ENCODE measurements at regions not wholly inside any gene's neighbourhood (a gene's known extent, or its start where the extent isn't known, plus 50 kb on each side); places are given as distances from the start of the nearest gene placed in this dataset.

DNA sequence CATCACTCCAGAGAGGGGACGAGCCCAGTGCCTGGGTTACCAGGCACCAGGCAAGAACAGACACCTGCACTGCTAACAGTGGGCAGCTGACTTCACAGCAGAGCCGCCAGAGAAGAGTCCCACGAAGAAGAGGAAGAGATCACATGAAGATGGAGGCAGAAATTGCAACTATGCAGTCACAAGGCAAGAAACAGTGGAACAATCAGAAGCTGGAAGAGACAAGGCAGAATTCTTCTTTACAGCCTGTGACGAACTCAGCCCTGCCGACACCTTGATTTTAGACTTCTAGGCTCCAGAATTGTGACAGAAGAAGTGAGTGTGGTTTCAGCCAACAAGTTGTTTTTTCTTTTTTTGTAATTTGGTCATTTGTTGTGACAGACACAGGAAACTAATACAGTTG is 59.2 kb downstream of the IL12A start:
- peak; percentile 52 to 70 (median 68) for DNase-seq

GRCh38 chr3:160049038-160049437 is 60.4 kb downstream of the IL12A start:
- DNase-seq = no peak

DNA sequence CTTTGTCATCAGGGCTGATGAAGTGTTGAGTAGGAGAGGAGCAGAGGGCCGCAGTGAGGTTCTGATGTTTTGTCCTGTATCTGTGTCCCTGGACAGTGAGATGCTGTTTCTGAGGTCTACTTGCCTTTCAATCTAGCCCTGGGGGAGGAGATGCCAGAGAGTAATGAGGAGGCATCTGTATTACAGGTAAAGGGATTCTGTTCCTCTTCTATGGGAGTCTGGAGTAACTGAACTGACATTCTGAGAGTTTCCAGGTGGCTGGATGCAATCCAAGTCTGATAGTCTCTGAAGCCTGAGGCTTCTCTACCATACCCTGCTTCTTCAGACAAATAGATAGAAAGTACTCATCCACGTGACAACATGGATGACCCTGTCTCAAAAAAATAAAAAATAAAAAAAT is 60.9 kb downstream of the IL12A start:
- DNase-seq = no peak

- DNase-seq = peak; percentile 81 to 94 (median 88)
Observed at GRCh38 chr3:160049988-160050387, 61.4 kb downstream of the IL12A start.

GRCh38 chr3:160052385-160053047 is 63.9 kb downstream of the IL12A start:
- no peak for DNase-seq

GRCh38 chr3:160053048-160053391 is 64.4 kb downstream of the IL12A start:
- no peak for DNase-seq

DNA sequence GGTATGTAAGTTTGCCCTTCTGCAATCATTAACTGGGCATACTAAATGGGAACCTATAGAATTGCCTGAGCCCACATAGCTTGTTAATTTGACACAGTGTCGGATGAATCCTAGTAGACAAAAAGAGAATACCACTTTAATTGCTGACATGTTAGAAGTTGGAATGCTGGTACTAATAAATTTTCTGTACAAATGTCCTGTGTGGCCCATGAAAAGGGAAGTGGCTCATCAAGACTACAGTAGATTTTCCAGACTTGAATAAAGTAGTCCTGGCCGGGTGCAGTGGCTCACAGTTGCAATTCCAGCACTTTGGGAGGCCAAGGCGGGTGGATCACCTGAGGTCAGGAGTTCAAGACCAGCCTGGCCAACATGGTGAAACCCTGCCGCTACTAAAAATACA is 66.2 kb downstream of the IL12A start:
- peak in 3 of 4 experiments; percentile 31 to 60 (median 53) for DNase-seq

- no peak for DNase-seq
Observed at GRCh38 chr3:160055659-160056058, 67.0 kb downstream of the IL12A start.

GRCh38 chr3:160057331-160057730 is 68.7 kb downstream of the IL12A start:
- DNase-seq = peak; percentile 27 to 84 (median 60)

GRCh38 chr3:160060409-160061027 is 71.9 kb downstream of the IL12A start:
- no peak for DNase-seq

GRCh38 chr3:160061525-160061924 is 72.9 kb downstream of the IL12A start:
- DNase-seq = no peak

DNA sequence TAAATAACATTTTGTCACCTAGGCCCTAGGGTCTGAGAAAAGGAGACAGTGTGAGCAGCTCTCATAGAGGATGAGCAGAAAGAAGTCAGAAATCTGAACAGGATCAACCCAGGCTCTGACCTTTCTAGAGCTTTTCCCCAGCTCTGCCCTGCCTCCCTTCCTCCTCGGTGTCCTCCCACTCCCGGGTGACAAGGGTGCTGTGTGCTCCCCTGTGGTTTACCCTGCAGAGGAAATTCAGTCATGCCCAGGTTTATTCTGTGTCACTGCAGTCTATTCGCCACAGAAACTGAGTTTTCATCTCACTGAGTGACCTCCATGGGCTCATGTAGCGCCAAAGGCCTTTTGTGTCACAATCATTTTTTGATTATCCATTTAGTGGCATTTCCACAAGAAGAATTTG is 76.6 kb downstream of the IL12A start:
- DNase-seq = peak; percentile 77 to 91 (median 86)

GRCh38 chr3:160065786-160066185 is 77.2 kb downstream of the IL12A start:
- peak; percentile 57 to 85 (median 76) for DNase-seq

GRCh38 chr3:160069986-160070385 is 81.4 kb downstream of the IL12A start:
- DNase-seq = peak in 3 of 4 experiments; percentile 17 to 53 (median 51)

DNA sequence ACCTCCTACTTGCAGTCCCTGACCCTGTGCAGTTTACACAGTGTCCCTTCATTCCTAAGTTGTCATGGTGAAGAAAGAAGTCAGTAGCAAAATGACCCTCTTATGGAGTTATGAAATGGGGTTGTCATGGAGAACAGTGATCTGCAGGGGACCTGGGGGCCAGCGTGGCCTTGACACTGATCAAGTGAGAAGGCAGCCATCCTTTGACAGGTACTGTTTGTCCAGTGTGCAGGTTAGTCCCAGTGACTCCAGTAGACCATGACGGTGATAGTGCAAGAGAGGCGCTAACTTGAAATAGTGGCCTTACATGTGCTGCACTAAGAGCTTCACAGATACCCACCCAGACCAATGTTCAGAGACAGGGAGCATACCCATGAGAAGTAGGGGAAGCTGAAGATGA is 87.9 kb downstream of the IL12A start:
- no peak for DNase-seq

GRCh38 chr3:160078533-160078932 is 89.9 kb downstream of the IL12A start:
- no peak for DNase-seq

GRCh38 chr3:160081958-160082533 is 93.4 kb downstream of the IL12A start:
- DNase-seq = no peak

GRCh38 chr3:160084998-160085397 is 96.4 kb downstream of the IL12A start:
- no peak for DNase-seq

GRCh38 chr3:160088492-160089137 is 100.0 kb downstream of the IL12A start:
- DNase-seq = no peak

DNA sequence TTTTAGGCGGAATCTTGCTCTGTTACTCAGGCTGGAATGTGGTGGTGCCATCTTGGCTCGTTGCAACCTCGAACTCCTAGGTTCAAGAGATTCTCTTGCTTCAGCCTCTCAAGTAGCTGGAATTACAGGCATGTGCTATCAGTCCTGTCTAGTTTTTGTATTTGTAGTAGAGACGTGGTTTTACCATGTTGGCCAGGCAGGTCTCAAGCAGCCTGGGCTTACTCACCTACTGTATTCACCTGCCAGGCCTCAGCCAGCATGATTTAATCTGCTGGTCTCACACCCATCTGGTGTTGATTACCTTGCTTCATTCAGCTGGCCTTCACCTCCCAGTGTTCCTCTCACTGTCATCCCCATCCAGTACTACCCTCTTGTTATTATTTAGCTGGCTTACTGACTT is 102.0 kb downstream of the IL12A start:
- DNase-seq = no peak

DNA sequence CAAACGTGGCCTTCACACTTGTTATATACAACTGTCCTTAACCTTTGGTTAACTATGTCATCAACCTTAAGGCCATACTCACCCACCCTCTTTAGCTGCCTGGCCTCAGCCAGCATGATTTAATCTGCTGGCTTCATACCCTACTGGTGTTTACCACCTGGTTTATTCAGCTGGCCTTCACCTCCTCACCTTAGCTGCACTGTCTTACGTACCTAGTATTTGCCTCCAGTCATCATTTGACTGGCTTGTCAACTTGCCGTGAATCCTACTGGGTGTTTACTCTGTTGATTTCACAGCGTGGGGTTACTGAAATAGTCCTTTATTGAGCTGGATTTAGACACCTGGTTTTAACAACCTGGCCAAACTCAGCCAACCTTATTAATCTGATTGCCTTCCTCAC is 102.8 kb downstream of the IL12A start:
- no peak for DNase-seq

GRCh38 chr3:160092760-160093159 is 104.1 kb downstream of the IL12A start:
- no peak for DNase-seq

DNA sequence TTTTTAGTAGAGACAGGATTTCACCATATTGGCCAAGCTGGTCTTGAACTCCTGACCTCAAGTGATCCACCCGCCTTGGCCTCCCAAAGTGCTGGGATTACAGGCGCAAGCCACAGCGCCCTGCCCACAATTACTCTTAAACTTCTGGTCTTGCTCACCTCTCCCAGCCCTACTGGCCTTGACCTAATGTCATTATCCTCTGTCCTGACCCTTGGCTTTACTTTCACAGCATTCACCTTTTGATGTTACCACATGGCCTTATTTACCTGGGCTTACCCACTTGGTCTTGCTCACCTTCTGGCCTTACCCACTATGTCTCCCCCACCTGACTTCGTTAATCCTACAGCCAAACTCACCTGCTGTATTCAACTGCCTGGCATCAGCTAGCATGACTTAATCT is 105.9 kb downstream of the IL12A start:
- no peak for DNase-seq

DNA sequence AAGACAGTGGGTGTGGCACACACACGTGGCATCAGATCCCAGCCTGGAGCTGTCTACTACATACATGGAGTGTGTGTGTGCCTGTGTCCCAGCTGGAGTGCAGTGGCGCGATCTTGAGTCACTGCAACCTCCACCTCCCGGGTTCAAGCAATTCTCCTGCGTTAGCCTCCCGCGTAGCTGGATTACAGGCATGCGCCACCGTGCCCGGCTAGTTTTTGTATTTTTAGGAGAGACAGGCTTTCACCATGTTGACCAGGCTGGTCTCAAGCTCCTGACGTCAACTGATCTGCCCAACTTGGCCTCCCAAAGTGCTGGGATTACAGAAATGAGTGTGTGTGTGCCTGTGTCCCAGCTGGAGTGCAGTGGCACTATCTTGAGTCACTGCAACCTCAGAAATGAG is 108.8 kb downstream of the IL12A start:
- no peak for DNase-seq

Measured in suppressor macrophage (primary cell).